Upper lobe of left lung (tissue), 4 donors: ENCODE measurements at regions not wholly inside any gene's neighbourhood (a gene's known extent, or its start where the extent isn't known, plus 50 kb on each side); places are given as distances from the start of the nearest gene placed in this dataset.

Source experiments
- CTCF ChIP-seq, 6 experiments: fragments of 450-650 bp in 4 of 6; fragments of 200-600 bp in 2 of 6; sonication (generic) in 2 of 6; IDR thresholded peaks; one replicate each; pipeline ENCODE4 v1.5.1; 2016 to 2019; ENCODE audit warnings: antibody characterized with exemption in 6 of 6
- EP300 ChIP-seq, 4 donors: sonication (generic); formaldehyde crosslinking; IDR thresholded peaks; one replicate each; pipeline ENCODE4 v1.5.1; 2017; ENCODE audit warnings: antibody characterized with exemption in 4 of 4, control low read depth in 2 of 4
- POLR2A ChIP-seq, 4 donors: fragments of 450-650 bp; IDR thresholded peaks; one replicate each; pipeline ENCODE4 v1.5.1; 2016 to 2017; ENCODE audit warnings: antibody characterized with exemption in 4 of 4, mild to moderate bottlenecking in 2 of 4
- POLR2AphosphoS5 ChIP-seq, 2 donors: sonication (generic); formaldehyde crosslinking; IDR thresholded peaks; one replicate each; pipeline ENCODE4 v1.5.1; 2017; ENCODE audit warnings: antibody characterized with exemption in 2 of 2

DNA sequence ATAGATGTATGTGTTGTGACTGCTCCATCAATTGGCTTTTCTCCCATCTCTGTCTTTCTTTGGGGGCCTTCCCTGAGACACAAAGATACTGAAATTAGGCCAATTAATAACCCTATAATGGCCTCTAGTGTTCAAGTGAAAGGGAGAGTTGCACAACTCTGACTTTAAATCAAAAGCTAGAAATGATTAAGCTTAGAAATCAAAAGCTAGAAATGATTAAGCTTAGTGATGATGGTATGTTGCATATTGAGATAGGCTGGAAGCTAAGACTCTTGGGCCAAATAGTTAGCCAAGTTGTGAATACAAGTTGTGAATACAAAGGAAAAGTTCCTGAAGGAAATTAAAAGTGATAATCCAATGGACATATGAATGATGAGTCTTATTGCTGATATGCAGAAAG lies 452.9 kb upstream of the AGA start:
- TF ChIP-seq CTCF (IDR thresholded peaks at IDR 0.05) (no peak), POLR2A (IDR thresholded peaks at IDR 0.05) (no peak), EP300 (IDR thresholded peaks at IDR 0.05) (no peak), POLR2AphosphoS5 (IDR thresholded peaks at IDR 0.05) (no peak)
